ENCODE measurements at regions not wholly inside any gene's neighbourhood (a gene's known extent, or its start where the extent isn't known, plus 50 kb on each side); places are given as distances from the start of the nearest gene placed in this dataset.

DNA sequence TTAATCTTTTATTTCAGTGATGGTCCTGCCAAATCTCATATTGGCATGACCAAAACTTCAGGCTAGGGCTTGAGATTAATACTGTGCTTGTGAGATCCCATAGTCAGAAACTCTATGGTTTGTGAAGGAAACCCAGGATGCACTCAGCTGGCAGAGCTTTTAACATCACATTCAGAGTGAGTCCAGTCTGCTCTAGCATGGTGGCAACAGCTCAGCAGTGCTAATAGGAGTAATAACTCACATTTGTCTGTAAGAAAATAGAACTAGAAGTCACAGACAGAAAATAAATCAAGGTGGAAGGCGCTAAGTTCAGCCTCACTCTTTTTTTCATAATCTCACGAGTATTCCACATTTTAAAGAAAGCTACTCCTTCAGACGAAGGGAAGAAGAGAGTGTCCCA is 549.3 kb upstream of the TENM4 start:
- Histone ChIP-seq H3K27ac (ENCODE audit: low read depth, low read length) (no peak overlapping the region), H3K36me3 (ENCODE audit: control insufficient read depth, insufficient read depth, low read length) (no peaks in the 10 kb centered on the region), H3K4me1 (ENCODE audit: control insufficient read depth, insufficient read depth, low read length) (no peaks in the 10 kb centered on the region), H3K27me3 (ENCODE audit: control insufficient read depth, insufficient read depth, low read length, poor library complexity, severe bottlenecking) (no peaks in the 10 kb centered on the region), H3K4me3 (ENCODE audit: low read length) (no peak overlapping the region), H3K9ac (ENCODE audit: extremely low read depth, low read length, poor library complexity, severe bottlenecking) (no peak overlapping the region), H3K9me3 (ENCODE audit: control insufficient read depth, low read length) (no peaks in the 10 kb centered on the region)
- Mint-ChIP-seq H3K36me3 (ENCODE audit: low read depth) (no peaks in the 10 kb centered on the region), H3K4me3 (no peak overlapping the region), H3K4me1 (no peaks in the 10 kb centered on the region), H3K9me3 (no peaks in the 10 kb centered on the region), H3K27ac (no peak overlapping the region), H3K27me3 (ENCODE audit: insufficient read depth) (peaks cover 30% of the 10 kb centered on the region)
- 88 to 96% methylated on average over 3 of the region's 3 CpGs for WGBS, 2 experiments (ENCODE audit: insufficient coverage in 1 of 2, insufficient read length in 1 of 2)
- no peak for DNase-seq
- TF ChIP-seq, protein P1, sequence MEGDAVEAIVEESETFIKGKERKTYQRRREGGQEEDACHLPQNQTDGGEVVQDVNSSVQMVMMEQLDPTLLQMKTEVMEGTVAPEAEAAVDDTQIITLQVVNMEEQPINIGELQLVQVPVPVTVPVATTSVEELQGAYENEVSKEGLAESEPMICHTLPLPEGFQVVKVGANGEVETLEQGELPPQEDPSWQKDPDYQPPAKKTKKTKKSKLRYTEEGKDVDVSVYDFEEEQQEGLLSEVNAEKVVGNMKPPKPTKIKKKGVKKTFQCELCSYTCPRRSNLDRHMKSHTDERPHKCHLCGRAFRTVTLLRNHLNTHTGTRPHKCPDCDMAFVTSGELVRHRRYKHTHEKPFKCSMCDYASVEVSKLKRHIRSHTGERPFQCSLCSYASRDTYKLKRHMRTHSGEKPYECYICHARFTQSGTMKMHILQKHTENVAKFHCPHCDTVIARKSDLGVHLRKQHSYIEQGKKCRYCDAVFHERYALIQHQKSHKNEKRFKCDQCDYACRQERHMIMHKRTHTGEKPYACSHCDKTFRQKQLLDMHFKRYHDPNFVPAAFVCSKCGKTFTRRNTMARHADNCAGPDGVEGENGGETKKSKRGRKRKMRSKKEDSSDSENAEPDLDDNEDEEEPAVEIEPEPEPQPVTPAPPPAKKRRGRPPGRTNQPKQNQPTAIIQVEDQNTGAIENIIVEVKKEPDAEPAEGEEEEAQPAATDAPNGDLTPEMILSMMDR (conservative IDR thresholded peaks at IDR 0.05): no peak

DNA sequence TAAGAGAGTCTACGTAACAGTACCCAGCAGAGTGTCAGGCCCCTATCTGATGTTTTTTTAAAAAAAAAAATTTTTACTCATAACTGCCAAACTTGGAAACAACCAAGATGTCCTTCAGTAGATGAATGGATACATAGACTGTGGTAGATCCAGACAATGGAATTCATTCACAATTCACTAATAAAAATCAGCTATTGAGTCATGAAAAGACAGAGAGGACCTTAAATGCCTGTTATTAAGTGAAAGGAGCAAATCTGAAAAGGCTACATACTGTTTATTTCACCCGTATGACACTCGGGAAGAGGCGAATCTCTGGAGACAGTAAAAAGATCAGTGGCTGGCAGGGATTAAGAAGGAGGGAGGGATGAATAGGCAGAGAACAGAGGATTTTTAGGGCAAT is 541.4 kb upstream of the TENM4 start:
- Mint-ChIP-seq H3K27ac (no peak overlapping the region), H3K4me1 (no peaks in the 10 kb centered on the region), H3K4me3 (no peak overlapping the region), H3K27me3 (ENCODE audit: insufficient read depth) (peaks cover 3% of the 10 kb centered on the region), H3K36me3 (ENCODE audit: low read depth) (no peaks in the 10 kb centered on the region), H3K9me3 (no peaks in the 10 kb centered on the region)
- WGBS, 2 experiments (ENCODE audit: insufficient coverage in 1 of 2, insufficient read length in 1 of 2): 93 to 100% methylated on average over 3 to 4 of the region's 4 CpGs
- Histone ChIP-seq H3K4me1 (ENCODE audit: control insufficient read depth, insufficient read depth, low read length) (no peaks in the 10 kb centered on the region), H3K4me3 (ENCODE audit: low read length) (no peak overlapping the region), H3K27me3 (ENCODE audit: control insufficient read depth, insufficient read depth, low read length, poor library complexity, severe bottlenecking) (no peaks in the 10 kb centered on the region), H3K9me3 (ENCODE audit: control insufficient read depth, low read length) (no peaks in the 10 kb centered on the region), H3K36me3 (ENCODE audit: control insufficient read depth, insufficient read depth, low read length) (no peaks in the 10 kb centered on the region), H3K9ac (ENCODE audit: extremely low read depth, low read length, poor library complexity, severe bottlenecking) (no peak overlapping the region), H3K27ac (ENCODE audit: low read depth, low read length) (no peak overlapping the region)
- TF ChIP-seq, protein P1 (conservative IDR thresholded peaks at IDR 0.05): no peak
- no peak for DNase-seq

DNA sequence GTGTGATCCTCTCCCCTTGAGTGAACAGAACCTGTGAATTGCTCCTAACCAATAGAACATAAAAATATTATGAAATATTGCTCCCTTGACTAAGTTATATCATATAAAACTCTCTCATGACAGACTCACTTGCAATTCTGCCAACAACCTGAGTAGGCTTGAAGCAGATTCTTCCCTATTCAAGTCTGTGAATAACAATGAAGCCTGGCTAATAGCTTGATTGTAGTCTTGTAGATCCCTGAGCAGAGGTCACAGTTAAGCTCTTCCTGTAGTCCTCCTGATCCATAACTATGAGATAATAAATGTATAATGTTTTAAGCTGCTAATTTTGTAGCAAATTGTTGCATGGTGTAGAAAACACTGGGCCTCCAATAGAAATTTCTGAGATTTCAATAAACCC is 540.1 kb upstream of the TENM4 start:
- H3K4me1 Mint-ChIP-seq: no peaks in the 10 kb centered on the region
- TF ChIP-seq, protein P1 (conservative IDR thresholded peaks at IDR 0.05): no peak

More for the DNA sequence above, 540.1 kb upstream of the TENM4 start:
- no peaks in the 10 kb centered on the region for H3K4me1 ChIP-seq (ENCODE audit: control insufficient read depth, insufficient read depth, low read length)
- H3K9me3 Mint-ChIP-seq: no peaks in the 10 kb centered on the region
- no peak overlapping the region for H3K27ac ChIP-seq (ENCODE audit: low read depth, low read length)
- no peak overlapping the region for H3K9ac ChIP-seq (ENCODE audit: extremely low read depth, low read length, poor library complexity, severe bottlenecking)
- H3K27ac Mint-ChIP-seq: no peak overlapping the region
- DNase-seq: no peak
- H3K4me3 ChIP-seq (ENCODE audit: low read length): no peak overlapping the region
- no peaks in the 10 kb centered on the region for H3K9me3 ChIP-seq (ENCODE audit: control insufficient read depth, low read length)
- H3K27me3 Mint-ChIP-seq (ENCODE audit: insufficient read depth): peaks cover 3% of the 10 kb centered on the region
- no peaks in the 10 kb centered on the region for H3K27me3 ChIP-seq (ENCODE audit: control insufficient read depth, insufficient read depth, low read length, poor library complexity, severe bottlenecking)
- no peaks in the 10 kb centered on the region for H3K36me3 Mint-ChIP-seq (ENCODE audit: low read depth)
- no peaks in the 10 kb centered on the region for H3K36me3 ChIP-seq (ENCODE audit: control insufficient read depth, insufficient read depth, low read length)
- H3K4me3 Mint-ChIP-seq: no peak overlapping the region

All from endodermal cell (in vitro differentiated cells).